ENCODE measurements at regions not wholly inside any gene's neighbourhood (a gene's known extent, or its start where the extent isn't known, plus 50 kb on each side); places are given as distances from the start of the nearest gene placed in this dataset.

GRCh38 chr3:168975576-168975975 is 687.9 kb downstream of the MECOM start:
- intact Hi-C loops (cut with DNase I), result no loop called here
- no peaks in the 10 kb centered on the region for H3K27me3 ChIP-seq
- H3K4me3 ChIP-seq, result no peak overlapping the region
- H3K4me1 ChIP-seq (ENCODE audit: insufficient read depth), result no peaks in the 10 kb centered on the region
- H3K27ac ChIP-seq, result no peak overlapping the region
- H3K36me3 ChIP-seq, result no peaks in the 10 kb centered on the region
- TF ChIP-seq EP300 (IDR thresholded peaks at IDR 0.05), result no peak
- no peak for TF ChIP-seq CTCF (IDR thresholded peaks at IDR 0.05)
- TF ChIP-seq POLR2A (IDR thresholded peaks at IDR 0.05), result no peak
- H3K9me3 ChIP-seq, result no peaks in the 10 kb centered on the region
- 15 to 28% (median 24%) methylated on average over 1 of the region's 1 CpG for WGBS, 3 donors
- DNase-seq, result no peak

- Histone ChIP-seq H3K27ac (no peak overlapping the region), H3K4me1 (ENCODE audit: insufficient read depth) (no peaks in the 10 kb centered on the region), H3K36me3 (no peaks in the 10 kb centered on the region), H3K9me3 (no peaks in the 10 kb centered on the region), H3K27me3 (no peaks in the 10 kb centered on the region), H3K4me3 (no peak overlapping the region)
- TF ChIP-seq CTCF (IDR thresholded peaks at IDR 0.05) (no peak), POLR2A (IDR thresholded peaks at IDR 0.05) (no peak), EP300 (IDR thresholded peaks at IDR 0.05) (no peak)
- no peak for DNase-seq
- intact Hi-C loops (cut with DNase I), result no loop called here
These were observed 688.7 kb downstream of the MECOM start for GRCh38 chr3:168974617-168975403.

- no peak overlapping the region for H3K27ac ChIP-seq
- H3K4me3 ChIP-seq, result no peak overlapping the region
- intact Hi-C loops (cut with DNase I), result no loop called here
- WGBS, 3 donors, result 57 to 70% (median 64%) methylated on average over 2 of the region's 2 CpGs
- H3K27me3 ChIP-seq, result no peaks in the 10 kb centered on the region
- no peaks in the 10 kb centered on the region for H3K9me3 ChIP-seq
- no peak for TF ChIP-seq CTCF (IDR thresholded peaks at IDR 0.05)
- no peak for TF ChIP-seq POLR2A (IDR thresholded peaks at IDR 0.05)
- no peak for TF ChIP-seq EP300 (IDR thresholded peaks at IDR 0.05)
- H3K4me1 ChIP-seq (ENCODE audit: insufficient read depth), result no peaks in the 10 kb centered on the region
- no peaks in the 10 kb centered on the region for H3K36me3 ChIP-seq
- DNase-seq, result no peak
These were observed 689.6 kb downstream of the MECOM start for GRCh38 chr3:168973897-168974296.

GRCh38 chr3:168973206-168973605 is 690.3 kb downstream of the MECOM start:
- DNase-seq, result no peak
- intact Hi-C loops (cut with DNase I), result no loop called here
- Histone ChIP-seq H3K27me3 (no peaks in the 10 kb centered on the region), H3K4me3 (no peak overlapping the region), H3K9me3 (no peaks in the 10 kb centered on the region), H3K27ac (no peak overlapping the region), H3K36me3 (no peaks in the 10 kb centered on the region), H3K4me1 (ENCODE audit: insufficient read depth) (no peaks in the 10 kb centered on the region)
- WGBS, 3 donors, result 38 to 68% (median 44%) methylated on average over 1 of the region's 1 CpG
- TF ChIP-seq CTCF (IDR thresholded peaks at IDR 0.05), result no peak
- no peak for TF ChIP-seq POLR2A (IDR thresholded peaks at IDR 0.05)
- TF ChIP-seq EP300 (IDR thresholded peaks at IDR 0.05), result no peak

All from ovary (tissue), 7 donors.